ENCODE measurements at regions not wholly inside any gene's neighbourhood (a gene's known extent, or its start where the extent isn't known, plus 50 kb on each side); places are given as distances from the start of the nearest gene placed in this dataset.

DNA sequence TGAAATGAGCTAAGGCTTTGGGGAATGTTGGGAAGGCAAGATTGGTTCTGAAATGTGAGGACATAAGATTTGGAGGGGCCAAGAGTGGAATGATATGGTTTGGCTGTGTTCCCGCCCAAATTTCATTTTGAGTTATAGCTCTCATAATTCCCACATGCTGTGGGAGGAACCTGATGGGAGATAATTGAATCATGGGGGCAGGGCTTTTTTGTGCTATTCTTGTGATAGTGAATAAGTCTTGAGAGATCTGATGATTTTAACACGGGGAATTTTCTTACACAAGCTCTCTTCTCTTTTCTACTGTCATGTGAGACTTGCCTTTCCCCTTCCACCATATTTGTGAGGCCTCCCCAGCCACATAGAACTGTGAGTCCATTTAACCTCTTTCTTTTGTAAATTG is 157.6 kb upstream of the C1QTNF7 start:
- DNase-seq (ENCODE audit: low read depth in 2 of 2), result no peak

DNA sequence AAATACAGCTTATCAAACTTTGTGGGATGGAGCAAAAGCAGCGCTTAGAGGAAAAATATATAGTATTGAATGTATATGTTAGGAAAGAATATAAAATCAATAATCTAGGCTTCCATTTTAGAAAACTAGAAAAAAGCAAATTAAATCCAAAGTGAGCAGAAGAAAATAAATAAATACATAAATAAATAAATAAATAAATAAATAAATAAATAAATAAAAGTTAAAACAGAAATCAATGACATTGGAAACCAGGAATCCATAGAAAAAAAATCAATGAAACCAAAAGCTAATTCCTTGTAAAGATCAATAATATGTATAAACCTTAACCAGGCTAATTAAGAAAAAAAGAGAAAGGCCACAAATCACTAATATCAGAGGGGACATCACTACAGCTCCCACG is 141.8 kb upstream of the C1QTNF7 start:
- no peak for DNase-seq (ENCODE audit: low read depth in 2 of 2)

DNA sequence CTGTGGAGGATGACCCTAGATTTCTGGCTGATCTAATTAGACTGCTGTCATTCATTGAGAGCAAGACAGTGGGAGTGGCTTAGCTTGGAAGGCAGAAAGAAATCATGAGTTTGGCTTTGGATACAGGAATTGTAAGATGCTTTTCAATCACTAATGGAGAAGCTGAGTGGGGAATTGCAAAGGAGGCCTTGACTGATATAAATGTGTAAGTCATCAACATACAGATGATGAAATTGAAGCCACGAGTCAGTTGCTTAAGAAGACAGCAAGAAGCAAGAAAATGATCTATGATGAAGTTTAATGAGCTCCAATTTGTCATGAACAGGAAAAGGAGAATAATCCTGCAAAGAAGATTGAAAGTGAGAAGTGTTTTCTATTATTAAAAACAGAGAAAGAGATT is 136.7 kb upstream of the C1QTNF7 start:
- no peak for DNase-seq (ENCODE audit: low read depth in 2 of 2)

DNA sequence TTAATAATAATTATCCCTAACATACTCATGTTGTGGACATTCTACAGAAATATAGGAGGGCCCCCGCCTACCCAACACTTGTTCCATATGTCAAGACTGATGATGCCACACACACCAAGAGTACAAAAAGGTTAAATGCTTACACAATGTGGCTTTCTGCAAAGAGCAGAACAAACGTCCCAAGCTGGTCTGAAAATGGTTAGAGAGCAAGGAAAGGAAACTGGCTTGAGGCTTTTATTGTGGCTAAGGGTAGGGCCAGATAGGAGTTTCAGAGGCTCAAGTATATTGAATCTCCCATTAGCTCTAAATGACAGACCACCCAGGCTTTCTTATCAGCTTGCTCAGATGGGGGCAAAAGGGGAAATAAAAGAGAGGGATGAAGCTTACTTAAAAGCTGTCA is 134.1 kb upstream of the C1QTNF7 start:
- DNase-seq (ENCODE audit: low read depth in 2 of 2), result no peak

DNA sequence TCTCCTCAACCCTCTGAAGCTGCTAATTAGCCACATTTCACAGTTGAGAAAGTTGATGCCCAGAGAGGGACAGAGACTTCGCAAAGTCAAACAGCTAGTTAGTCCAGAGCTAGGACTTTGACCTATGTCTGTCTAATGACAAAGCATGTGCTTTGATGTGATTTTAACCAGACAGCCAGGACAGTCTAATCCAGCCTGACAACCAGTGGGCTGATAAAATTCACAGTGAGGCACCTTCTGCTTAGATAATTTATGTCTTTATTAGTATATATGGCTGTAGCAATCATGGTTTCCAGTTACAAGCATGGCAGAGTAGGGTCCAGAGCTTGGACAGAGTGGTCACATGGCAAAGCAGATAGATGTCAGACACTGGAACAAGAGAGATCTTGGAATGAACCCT is 133.6 kb upstream of the C1QTNF7 start:
- no peak for DNase-seq (ENCODE audit: low read depth in 2 of 2)

DNA sequence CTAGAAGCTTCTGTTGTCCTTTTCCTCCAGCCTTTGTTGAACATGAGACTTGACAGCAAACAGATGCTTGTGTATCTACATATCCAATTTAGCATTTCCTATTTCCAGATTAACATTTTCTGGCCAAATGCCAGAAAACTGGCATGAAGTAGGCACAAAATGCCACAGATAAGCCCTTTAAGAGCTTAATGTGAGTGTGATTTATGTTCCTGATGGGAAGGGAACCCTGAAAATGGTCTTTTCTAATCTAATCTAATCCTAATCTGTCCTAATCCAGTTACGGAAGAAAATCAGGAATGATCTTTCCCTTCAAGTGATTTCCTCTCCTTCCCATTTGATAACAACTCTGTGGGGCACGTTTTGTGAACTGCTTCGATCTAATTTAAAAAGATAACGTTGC is 133.0 kb upstream of the C1QTNF7 start:
- DNase-seq (ENCODE audit: low read depth in 2 of 2), result no peak

DNA sequence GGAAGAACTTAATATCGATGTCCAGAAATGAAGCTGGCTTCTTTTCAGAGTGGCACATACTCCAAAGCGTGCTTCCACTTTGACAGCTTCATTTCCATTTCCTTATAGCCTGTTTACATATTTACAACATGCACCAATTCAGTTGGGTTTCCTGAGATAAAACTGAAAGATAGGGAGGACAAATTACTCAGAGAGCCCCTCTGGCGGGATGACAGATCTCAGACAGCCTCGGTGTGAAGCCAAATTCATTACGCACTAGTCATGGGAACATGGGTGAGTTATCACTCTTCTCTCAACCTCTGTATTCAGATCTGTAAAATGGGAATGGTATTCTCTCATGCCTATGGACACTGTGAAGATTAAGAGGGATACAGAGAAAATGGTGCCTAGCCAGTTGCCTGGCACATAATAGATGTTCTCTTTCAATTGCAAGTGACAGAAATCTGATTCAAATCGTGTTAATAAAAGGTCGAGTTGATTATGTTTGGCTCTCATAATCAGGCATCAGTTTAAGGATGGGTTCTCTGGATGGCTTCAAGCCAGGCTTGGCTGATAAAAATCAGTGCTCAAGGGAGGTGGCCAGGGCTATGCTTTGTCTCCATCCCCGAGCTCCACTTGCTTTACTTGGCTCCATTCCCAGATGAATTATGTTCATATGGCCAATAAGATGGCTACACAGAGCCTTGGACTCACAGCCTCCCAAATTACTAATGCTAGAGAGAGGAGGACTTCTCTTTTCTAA is 132.2 kb upstream of the C1QTNF7 start:
- DNase-seq (ENCODE audit: low read depth in 2 of 2), result no peak

DNA sequence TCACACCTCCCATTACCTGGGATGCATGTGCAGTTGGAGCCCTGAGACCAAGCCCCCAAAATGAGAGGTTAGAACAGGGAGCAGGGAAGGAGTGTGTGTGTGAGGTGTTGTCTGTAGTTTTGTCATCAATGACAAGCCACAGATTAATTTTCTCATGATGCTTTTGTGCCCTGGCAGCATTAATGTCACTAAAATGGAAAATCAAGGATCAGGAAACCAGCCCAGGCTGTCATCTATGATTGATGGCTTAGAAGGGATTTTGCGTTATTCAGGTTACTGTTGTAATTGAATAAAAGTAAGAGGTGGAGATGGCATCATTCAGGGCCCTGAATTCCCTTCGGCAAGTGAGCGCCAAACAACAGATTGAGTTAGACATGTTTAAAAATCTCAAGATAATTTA is 130.5 kb upstream of the C1QTNF7 start:
- no peak for DNase-seq (ENCODE audit: low read depth in 2 of 2)

DNA sequence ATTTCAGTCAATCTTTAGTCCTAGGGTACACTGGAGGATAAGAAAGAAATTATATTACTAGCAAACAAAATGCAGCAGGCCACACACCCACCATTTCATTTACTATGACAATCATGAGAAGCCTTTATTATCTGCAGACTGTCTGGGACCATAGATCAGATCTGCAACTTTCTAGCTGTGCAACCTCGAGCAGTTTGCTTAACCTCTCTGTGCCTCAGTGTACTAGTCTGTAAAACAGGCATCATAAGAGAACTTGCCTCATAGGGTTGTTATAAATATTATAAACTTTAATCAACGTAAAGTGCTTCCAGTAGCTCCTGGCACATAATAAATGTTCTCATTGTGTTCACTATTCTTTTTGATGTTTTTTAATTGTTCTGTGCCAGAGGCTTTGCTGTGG is 128.2 kb upstream of the C1QTNF7 start:
- DNase-seq (ENCODE audit: low read depth in 2 of 2), result no peak

DNA sequence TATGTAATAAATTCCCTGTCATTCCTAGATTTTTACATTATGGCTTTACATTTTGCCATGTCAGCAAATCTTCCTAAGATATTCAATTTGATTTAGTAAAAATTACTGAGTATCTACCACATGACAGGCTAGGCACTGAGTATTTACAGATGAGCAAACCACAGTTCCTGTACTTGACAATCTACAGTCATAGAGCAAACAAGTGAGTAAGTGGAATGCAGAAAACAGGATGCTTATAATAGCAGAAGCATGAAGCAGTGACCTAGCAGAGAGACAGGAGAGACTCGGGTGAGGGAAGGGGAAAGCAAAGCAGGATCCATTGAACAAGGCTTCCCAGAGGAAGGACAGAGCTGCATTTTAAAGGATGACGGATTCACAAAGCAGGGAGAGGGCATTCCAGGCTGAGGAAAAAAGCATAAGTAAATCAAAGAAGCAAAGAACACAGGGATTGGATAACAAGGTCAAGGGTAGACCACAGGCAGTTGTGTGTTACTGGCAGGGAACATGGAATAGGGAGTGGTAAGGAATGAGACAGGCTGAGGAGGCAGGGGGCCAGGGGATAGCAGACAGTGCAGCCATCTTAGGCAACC is 124.7 kb upstream of the C1QTNF7 start:
- DNase-seq (ENCODE audit: low read depth in 2 of 2), result no peak

DNA sequence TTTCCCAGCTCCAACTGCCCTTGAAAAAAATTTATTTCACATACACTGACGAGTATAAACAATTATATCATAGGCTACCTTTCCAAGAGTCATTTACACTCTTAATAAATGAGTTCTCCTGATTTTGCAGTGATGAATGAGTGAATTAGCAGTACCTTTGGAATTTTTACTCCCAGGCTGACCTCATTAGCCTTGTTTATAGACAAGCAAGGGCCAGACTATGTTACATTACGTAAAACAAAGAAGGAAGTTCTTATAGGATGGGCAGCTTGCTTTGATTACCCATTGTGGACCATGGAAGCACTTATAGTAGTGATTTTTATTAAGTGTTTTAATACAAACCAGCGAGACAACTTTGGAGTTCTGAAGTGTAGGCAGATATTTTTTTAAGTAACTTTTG is 112.9 kb upstream of the C1QTNF7 start:
- no peak for DNase-seq (ENCODE audit: low read depth in 2 of 2)

DNA sequence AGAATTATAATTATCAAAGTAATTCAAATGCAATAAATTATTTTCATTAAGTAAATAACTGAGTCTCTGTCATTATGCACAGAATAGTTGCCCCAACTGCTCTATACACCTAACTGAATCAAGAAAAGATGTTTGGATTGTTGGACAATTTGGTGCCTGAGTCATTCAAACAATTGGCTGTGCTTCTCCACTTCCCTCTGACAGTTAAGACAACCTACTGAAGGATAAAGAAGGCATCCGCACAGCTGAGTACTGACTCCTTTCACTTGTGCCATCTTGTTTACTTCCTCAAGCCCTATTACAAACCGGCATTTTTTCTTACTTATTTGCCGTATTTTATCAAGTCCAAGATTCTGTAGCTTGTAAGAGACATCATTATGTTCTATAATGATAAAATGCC is 110.6 kb upstream of the C1QTNF7 start:
- no peak for DNase-seq (ENCODE audit: low read depth in 2 of 2)

DNA sequence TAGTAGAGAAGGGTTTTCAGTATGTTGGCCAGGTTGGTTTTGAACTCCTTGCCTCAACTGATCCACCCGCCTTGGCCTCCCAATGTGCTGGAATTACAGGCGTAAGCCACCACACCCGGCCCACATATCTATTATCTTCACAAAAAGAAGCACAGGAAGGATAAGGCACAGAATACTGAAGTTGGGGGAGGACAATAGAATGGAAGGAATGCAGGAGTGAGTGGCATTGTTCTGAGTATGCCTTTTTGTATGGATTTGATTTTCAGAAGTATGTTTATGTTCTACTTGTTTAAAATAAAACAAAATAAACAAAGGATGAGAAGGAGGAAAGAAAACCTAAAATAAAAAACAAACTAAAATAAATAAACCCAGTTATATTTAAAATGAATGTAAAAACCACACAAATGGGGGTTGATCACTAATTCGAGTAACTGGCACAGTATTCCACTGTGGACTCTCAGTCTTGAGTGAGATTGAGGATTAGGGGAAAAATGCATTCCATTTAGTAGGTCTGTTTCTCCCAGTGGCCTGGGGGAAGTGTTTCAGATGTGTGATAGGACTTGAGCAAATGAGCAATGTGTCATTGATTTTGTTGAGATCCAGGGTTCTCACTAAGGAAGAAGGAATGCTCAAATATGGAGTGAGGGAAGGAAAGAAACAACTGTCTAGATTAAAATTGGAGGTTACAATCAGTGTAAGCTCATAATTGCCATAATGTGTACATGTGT is 109.0 kb upstream of the C1QTNF7 start:
- DNase-seq (ENCODE audit: low read depth in 2 of 2), result no peak

DNA sequence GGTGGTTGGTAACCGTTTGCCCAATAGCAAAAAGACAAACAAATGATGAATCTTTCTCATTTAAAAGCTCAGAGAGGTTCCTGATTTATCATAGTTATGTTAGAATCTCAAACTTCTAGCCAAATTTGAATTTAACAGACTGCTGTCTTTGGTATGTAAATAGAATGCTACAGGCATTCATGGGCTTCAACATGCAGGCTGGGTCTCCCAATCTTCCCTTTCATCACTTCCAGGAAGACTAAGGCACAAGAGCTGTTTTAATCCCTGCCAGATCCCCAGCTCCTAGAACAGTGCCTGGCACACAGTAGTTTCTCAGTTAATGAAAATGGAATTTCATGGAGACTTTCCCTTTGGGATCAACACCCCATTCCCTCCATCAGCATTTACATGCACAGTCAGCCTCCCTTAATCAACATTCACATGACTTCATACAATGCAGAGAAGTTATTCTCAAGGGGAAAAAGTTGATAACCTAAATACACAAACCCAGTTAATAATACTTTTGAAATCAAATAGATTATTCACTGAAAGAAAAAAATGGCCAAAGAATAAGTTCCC is 107.6 kb upstream of the C1QTNF7 start:
- DNase-seq (ENCODE audit: low read depth in 2 of 2), result no peak

DNA sequence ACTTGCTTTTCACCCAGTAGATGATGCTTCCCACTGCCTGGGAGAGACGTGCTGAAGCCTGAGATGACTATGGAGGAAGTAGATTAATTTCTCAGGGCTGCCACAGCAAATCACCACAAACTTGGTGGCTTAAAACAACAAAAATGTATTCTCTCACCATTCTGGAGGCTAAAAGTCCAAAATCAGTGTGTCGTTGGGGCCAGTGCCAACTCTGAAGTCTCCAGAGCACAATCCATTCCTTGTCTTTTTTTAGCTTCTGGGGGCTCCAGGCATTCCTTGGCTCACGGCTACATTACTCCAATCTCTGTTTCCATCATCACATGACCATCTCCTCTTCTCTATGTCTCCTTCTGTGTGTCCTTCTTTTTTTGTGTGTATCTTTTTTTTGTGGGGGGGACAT is 105.8 kb upstream of the C1QTNF7 start:
- no peak for DNase-seq (ENCODE audit: low read depth in 2 of 2)

DNA sequence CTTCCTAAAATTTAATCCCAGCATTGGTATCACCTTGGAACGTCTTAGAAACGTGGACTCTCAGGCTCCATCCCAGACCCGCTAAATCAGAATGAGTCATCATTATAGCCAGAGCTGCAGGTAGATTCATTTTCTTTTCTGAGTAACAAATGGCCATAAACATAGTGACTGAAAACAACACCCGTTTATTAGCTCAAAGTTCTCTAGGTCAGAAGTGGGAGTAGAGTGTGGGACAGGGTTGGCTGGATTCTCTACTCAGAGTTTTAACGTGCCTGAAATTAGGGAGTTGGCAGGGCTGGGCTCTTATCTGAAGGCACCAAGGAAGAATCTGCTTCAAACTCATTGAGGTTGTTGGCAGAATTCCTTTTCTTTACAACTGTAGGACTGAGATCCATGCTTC is 101.8 kb upstream of the C1QTNF7 start:
- no peak for DNase-seq (ENCODE audit: low read depth in 2 of 2)

DNA sequence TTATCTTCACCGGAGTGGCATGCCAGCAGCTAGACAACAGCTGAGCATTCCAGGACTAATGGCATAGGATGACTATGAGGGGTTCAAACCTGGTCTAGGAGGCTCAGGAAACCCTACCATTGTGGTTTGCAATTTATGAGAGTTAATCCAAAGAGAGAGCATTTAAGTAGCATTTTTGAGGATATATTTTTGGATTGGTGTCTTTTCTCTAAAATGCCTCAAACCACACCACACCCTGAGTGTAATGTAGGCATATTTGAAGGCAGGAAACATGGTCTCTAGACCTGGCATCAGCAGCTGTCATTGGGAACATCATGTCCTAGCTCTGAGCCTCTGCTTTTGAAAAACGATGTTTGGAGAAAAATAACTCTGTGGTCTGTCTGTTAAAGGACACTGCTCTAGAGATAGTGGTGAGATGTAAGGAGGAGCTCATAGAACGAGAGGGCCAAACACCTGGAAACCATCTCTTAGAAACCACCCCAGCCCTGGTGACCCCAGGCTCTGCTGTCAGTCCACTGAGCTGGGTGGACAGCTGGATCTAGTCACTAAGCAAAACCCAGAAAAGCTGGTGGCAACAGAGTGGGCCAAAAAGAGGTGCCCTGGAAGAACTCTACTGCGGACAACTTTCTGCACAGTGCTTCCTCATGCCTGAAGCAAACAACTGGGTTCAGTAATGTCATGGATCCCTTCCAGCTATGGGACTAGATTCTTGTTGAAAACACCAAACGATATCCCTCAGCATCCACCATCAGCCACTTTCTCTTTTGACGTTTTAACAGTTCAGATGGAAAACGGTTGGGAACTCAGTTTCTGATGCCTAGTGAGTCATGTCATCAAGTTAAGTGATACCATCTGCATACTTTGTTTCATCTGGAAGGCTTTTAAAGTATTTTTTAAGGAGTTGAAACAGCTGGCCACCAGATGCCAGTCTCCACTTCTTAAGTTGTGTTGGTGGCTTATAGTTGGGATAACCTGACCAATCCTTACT is 100.2 kb upstream of the C1QTNF7 start:
- no peak for DNase-seq (ENCODE audit: low read depth in 2 of 2)

DNA sequence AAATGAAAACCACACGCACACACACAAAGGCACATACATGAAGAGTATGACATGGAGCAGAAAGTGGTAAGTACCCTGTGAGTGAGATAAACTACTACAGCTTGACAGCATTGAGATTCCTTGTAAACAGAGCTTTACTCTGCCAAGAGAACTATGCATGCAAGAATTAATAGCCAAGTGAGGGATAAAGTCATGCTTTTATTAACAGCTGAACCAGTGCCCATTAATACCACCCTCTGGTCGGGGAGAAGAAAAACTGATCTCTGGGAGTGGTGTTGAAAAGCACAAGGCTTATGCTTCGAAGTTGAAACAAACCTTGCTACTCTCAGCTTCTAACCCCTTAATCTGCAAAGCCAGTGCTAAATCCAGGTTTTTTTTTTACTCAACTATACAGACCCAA is 95.9 kb upstream of the C1QTNF7 start:
- DNase-seq (ENCODE audit: low read depth in 2 of 2), result no peak

DNA sequence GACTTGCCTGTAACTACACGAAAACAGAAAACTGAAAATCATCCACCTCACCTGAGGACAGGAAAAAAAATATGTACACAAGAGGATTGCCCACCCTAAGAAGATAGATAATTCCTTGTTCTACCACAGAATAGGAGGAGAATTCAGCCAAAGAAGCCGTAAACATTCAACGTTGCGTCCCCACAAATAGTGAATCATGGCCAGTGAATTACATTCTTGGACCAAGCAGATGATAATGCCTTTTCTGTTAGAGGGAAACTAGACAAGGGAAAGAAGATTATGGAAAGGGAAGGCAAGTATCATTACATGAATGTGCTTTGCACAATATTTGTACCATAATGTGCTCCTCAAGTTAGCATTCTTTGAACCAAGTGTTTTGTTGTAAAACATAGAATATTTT is 95.5 kb upstream of the C1QTNF7 start:
- DNase-seq (ENCODE audit: low read depth in 2 of 2), result no peak

DNA sequence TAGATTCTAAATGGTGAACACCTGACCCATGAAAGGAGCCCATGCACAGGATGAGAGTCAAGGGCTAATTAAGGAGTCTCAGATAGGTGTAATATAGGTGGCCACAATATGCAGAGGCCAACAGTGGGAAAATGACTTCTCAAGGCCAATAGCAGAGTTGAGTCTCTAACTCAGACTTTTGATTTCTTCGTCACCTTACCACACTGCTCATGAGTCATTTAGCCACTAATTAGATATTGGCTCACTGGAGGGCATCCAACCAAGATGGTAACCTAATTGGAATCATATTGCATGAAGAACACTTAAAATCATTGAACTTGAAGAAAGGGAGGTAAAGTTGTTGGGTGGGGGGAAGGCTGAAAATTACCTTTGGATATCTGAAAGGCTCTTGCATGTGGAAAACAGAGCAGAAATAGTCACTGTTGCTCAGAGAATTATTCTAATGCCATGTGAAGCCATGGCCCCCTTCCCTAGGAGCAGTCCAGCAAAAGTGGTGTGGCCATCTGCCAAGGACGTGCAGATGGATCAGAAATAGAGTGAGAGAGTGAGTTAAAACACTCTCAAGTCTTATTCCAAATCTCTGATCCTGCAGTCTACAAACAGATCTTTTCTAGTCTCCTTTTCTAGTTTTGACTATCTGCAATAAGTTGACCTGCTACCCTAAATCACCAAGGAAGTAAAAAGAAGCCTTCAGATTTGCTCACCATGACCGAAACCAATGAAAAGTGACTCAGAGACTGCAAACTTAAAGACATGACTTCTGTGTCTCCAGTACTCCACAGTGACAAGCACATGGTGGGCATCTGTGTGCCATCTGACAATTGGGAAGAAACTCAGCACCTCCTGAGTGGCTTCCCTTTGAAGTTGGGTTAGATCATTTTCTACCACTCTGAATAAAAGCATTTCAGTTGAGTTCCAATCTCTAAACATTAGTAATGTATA is 93.9 kb upstream of the C1QTNF7 start:
- DNase-seq (ENCODE audit: low read depth in 2 of 2), result no peak
